ENCODE measurements at regions not wholly inside any gene's neighbourhood (a gene's known extent, or its start where the extent isn't known, plus 50 kb on each side); places are given as distances from the start of the nearest gene placed in this dataset.

DNA sequence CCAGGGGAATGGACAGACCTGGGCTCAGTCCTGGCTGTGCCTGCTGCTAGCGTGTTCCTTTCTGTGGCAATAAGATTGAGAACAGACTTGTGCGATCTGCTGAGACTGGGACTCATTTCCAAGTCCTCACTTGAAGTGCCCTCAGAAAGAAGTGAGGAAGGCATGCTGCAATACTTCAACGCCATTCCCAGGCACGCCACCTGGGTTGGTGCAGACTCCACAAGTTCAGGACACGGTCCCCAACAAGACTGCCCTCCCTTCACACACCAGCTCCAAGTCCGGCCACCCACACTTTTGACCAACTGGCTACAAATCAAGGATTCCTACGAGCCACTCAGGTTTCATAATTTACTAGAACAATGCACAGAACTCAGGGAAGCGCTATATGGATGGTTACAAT lies 391.8 kb upstream of the SULF2 start:
- H3K27me3 ChIP-seq = no peaks in the 10 kb centered on the region
- peaks cover 0 to 4% of the 10 kb centered on the region in 2 donors for H3K9me3 ChIP-seq
- TF ChIP-seq, protein P1, sequence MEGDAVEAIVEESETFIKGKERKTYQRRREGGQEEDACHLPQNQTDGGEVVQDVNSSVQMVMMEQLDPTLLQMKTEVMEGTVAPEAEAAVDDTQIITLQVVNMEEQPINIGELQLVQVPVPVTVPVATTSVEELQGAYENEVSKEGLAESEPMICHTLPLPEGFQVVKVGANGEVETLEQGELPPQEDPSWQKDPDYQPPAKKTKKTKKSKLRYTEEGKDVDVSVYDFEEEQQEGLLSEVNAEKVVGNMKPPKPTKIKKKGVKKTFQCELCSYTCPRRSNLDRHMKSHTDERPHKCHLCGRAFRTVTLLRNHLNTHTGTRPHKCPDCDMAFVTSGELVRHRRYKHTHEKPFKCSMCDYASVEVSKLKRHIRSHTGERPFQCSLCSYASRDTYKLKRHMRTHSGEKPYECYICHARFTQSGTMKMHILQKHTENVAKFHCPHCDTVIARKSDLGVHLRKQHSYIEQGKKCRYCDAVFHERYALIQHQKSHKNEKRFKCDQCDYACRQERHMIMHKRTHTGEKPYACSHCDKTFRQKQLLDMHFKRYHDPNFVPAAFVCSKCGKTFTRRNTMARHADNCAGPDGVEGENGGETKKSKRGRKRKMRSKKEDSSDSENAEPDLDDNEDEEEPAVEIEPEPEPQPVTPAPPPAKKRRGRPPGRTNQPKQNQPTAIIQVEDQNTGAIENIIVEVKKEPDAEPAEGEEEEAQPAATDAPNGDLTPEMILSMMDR (IDR thresholded peaks at IDR 0.05) = no peak
- DNase-seq = no peak
- H3K4me3 ChIP-seq = no peak overlapping the region
- H3K4me1 ChIP-seq = no peaks in the 10 kb centered on the region
- intact Hi-C loops (cut with DNase I) = no loop called here
- no peak overlapping the region for H3K27ac ChIP-seq
- no peak for ATAC-seq
- no peaks in the 10 kb centered on the region for H3K36me3 ChIP-seq

DNA sequence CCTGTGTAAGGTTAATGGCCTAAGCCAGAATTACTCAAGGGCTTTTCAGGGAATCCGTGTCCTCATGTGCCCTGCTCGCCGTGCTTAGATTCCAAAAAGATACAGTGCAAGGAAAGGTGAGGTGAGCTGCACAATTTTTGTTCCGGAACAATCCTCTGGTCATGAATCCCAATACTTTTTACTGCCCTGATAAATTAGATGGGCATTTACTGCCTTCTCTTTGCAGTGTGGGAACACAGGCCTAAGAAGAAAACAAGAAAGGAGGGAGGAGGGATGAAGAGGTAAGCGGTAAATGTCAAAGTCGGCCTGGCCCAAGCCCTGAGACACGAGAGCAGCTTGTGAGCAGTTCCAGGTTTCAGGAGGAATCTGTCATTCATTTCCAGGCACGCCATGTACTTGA lies 390.9 kb upstream of the SULF2 start:
- TF ChIP-seq, protein P1 (IDR thresholded peaks at IDR 0.05) = no peak
- Histone ChIP-seq H3K36me3 (no peaks in the 10 kb centered on the region), H3K4me3 (no peak overlapping the region), H3K27ac (no peak overlapping the region), H3K27me3 (no peaks in the 10 kb centered on the region), H3K9me3 (peaks cover 0 to 4% of the 10 kb centered on the region in 2 donors), H3K4me1 (no peaks in the 10 kb centered on the region)
- ATAC-seq = no peak
- DNase-seq = no peak
- intact Hi-C loops (cut with DNase I) = no loop called here

DNA sequence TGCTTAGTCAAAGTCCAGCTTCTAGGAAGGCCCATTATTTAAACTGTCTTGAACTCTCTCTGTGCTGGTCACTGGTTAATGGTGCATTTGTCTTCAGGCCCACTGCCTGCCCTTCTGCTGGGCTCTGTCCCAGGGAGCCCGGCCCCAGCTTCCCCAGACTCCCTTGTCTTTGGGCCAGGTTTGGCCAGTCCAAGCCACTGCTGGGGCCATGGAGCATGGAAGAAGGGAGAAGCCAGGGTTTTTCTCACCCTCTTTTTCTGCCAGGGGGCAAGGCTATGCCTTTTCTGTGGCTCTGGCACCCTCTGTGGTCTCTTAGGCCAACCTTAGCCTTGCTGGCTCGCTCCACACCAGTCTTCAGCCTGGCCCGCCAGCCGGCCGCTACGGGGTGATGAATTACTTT lies 390.0 kb upstream of the SULF2 start:
- H3K4me1 ChIP-seq = no peaks in the 10 kb centered on the region
- ATAC-seq = no peak
- H3K27ac ChIP-seq = no peak overlapping the region
- TF ChIP-seq, protein P1 (IDR thresholded peaks at IDR 0.05) = no peak
- H3K27me3 ChIP-seq = no peaks in the 10 kb centered on the region
- peaks cover 0 to 4% of the 10 kb centered on the region in 2 donors for H3K9me3 ChIP-seq
- no peak overlapping the region for H3K4me3 ChIP-seq
- intact Hi-C loops (cut with DNase I) = no loop called here
- H3K36me3 ChIP-seq = no peaks in the 10 kb centered on the region
- DNase-seq = no peak

DNA sequence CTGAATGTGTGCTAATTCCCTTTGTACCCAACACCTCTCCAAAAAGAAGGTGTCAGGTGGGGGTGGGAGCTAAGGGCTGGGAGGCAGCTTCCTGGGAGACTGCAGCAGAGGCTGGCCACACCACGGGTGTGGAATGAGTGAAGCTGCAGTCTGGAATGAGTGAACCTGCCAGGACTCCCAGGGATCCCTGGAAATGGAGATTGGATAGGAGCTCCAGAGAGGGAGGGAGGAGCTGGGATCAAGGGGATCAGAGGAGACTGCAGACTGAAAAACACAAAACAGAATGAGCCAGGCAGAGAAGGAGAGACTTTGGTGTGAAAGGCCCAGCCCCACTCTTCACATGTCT lies 387.0 kb upstream of the SULF2 start:
- ATAC-seq = no peak
- intact Hi-C loops (cut with DNase I) = no loop called here
- TF ChIP-seq, protein P1 (IDR thresholded peaks at IDR 0.05) = no peak

DNA sequence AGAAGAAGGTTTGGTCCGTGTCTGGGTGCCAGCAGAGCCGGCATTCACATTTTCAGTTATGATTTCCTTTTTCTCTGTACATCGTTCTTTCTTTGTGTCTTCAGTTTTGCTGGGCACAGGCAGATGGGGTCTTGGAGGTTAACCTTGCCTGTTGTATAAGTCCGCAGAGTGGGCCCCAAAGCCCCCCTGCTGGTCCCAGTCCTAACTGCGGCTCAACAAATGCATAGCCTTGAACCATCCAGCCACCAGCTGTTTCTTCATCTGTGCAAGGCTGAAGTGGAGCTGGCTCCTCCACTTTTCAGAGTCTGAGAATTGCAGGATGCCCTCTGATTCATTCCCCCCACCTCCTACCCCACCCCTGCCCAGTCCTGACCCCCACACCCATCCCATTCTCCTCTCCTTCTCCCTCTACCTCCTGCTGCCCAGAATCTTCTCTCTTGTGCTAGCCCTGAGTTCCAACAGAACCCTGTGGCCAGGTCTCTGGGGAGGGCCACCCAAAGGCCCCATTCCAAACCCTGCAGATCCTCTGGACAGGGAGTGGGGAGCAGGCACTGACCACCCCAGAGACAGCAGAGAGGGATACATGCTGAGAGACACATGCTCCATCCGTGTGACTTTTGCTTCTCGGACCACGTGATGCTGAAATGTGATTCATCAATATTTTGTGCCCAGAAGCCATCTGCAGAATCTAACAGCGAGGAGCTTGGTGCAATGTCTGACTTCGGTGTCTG lies 386.5 kb upstream of the SULF2 start:
- TF ChIP-seq, protein P1 (IDR thresholded peaks at IDR 0.05) = no peak

More for the DNA sequence above, 387.0 kb upstream of the SULF2 start:
- Histone ChIP-seq H3K4me1 (no peaks in the 10 kb centered on the region), H3K27ac (no peak overlapping the region), H3K9me3 (peaks cover 0 to 4% of the 10 kb centered on the region in 2 donors), H3K4me3 (no peak overlapping the region), H3K27me3 (no peaks in the 10 kb centered on the region), H3K36me3 (no peaks in the 10 kb centered on the region)
- no peak for DNase-seq

More for the DNA sequence above, 386.5 kb upstream of the SULF2 start:
- Histone ChIP-seq H3K4me3 (no peak overlapping the region), H3K27me3 (no peaks in the 10 kb centered on the region), H3K36me3 (no peaks in the 10 kb centered on the region), H3K9me3 (peaks cover 0 to 4% of the 10 kb centered on the region in 2 donors), H3K4me1 (no peaks in the 10 kb centered on the region), H3K27ac (no peak overlapping the region)
- intact Hi-C loops (cut with DNase I) = no loop called here
- DNase-seq = no peak
- no peak for ATAC-seq
